TTC549 (cell line): ENCODE measurements at regions not wholly inside any gene's neighbourhood (a gene's known extent, or its start where the extent isn't known, plus 50 kb on each side); places are given as distances from the start of the nearest gene placed in this dataset.
"Not testable (repeated sequence)": the region's sequence is repeated elsewhere in the genome, so short reads cannot be mapped to it uniquely, and the experiment has no call there.

Experiments
- FAIRE-seq: peaks from 2 replicates; lab custom pipeline; 2012; peaks lifted over from hg19 to GRCh38; lab: Jason Lieb, UNC

- no peak for FAIRE-seq
Measured at GRCh38 chr2:7599462-7600258, 682.4 kb downstream of the RNF144A start.

DNA sequence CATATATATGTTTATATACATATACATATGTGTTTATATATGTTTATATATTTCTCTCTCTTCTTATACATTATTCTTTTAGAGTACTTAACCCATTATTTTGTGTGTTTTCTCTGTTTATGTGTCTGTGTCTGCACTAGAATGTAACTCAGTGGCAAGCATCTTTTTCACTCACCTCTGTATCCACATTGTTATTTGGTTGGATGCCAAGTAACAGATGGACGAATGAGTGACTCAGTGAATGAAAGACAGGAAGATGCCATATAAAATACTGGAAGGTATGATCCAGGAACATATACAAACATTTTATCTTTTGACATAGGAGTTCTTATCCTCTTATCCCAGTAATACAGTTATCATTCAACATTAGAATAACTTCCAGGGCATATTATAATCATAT is 684.8 kb downstream of the RNF144A start:
- no peak for FAIRE-seq

- no peak for FAIRE-seq
Measured at GRCh38 chr2:7604456-7604855, 687.2 kb downstream of the RNF144A start.

DNA sequence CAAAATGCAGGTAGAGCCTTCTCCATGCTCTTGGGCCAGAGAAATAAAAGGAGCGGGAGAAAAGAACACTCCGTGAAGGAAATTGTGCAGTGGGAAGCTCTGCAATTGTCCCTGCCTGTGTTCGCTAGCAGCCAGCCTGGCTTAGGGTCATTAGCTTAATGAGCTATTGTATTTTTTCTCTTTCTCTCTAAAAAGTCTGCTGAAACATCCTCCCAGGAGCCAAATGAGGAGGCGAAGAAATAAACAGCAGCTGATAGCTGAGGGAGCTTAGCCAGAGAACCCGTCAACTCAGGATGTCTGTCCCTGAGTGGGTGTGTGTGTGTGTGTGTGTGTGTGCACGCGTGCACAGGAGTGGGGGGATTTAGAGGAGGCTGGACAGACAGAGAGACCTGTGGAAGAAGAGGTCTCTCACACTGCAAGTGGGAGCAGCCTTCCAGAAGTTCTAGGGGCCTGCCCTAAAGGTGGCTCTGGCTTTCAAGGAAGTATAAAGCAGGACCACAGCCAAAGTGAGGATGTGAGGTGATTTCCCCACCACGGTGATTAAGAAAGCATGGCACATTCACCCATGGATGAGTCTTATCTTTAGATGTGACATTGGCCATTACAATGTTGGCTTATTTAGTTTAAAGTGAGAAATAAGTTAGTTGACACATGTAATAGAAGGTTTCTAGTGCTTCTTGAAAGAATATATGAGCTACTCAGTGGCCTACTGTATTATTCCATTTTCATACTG is 690.4 kb downstream of the RNF144A start:
- FAIRE-seq, result no peak

- no peak for FAIRE-seq
Measured at GRCh38 chr2:7609556-7609955, 692.3 kb downstream of the RNF144A start.

GRCh38 chr2:7609974-7610373 is 692.8 kb downstream of the RNF144A start:
- no peak for FAIRE-seq

- FAIRE-seq, result no peak
Measured at GRCh38 chr2:7611750-7612149, 694.5 kb downstream of the RNF144A start.

- FAIRE-seq, result no peak
Measured at GRCh38 chr2:7612969-7613368, 695.8 kb downstream of the RNF144A start.

DNA sequence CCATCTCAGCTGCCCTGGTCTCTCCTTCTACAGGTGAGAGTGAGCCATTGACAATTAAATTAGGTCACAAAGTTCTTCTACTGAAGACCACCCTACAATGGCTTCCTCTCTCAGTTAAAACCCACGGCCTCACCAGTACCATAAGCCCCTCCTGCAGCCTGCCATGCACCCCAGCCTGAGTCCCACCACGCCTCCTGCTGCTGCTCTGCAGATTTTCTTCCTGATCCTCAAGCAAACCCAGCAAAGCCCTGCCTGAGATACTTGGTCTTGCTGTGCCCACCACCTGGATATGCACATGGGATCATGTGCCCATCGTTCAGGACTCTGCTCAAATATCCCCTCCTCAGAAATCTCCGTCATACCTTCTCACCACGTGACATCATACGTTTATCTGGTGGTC is 696.6 kb downstream of the RNF144A start:
- no peak for FAIRE-seq

DNA sequence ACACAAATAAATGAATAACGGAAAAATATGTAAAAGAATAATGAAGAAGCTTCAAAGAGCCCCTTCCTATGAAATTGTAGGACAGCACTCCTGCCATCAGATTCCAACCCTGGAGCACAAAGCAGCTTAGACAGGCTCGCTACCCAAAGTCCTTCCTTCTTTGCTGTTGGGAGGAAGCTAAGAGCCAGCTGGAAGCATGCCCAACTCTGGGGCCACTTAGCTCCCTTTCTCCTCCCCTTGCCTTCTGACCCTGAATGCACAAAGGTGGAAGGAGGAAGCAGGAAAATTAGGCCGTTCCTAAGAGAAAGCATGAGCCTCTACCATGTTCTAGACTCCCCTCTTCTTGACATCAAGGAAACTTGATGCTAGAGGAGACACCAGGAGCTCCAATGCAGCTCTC is 700.8 kb downstream of the RNF144A start:
- no peak for FAIRE-seq

- no peak for FAIRE-seq
Measured at GRCh38 chr2:7619203-7619970, 702.2 kb downstream of the RNF144A start.

DNA sequence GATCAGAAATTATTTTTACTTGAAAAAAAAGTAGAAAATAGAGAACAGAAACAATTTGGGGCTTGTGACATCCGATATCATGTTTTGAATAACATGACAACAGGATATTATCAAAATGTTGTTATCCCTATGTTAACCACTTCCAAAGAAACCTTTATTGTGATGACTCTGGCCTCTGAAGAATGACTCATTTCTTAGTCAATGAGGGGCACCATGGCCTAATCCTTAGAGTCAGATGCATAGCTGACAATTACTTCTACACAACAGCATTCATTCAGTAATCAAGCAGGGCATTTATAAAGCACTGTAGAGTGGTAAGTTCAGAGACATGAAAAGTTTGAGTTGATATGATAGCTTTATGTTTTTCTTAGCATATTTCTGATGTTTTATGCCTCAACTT is 703.0 kb downstream of the RNF144A start:
- FAIRE-seq, result no peak

DNA sequence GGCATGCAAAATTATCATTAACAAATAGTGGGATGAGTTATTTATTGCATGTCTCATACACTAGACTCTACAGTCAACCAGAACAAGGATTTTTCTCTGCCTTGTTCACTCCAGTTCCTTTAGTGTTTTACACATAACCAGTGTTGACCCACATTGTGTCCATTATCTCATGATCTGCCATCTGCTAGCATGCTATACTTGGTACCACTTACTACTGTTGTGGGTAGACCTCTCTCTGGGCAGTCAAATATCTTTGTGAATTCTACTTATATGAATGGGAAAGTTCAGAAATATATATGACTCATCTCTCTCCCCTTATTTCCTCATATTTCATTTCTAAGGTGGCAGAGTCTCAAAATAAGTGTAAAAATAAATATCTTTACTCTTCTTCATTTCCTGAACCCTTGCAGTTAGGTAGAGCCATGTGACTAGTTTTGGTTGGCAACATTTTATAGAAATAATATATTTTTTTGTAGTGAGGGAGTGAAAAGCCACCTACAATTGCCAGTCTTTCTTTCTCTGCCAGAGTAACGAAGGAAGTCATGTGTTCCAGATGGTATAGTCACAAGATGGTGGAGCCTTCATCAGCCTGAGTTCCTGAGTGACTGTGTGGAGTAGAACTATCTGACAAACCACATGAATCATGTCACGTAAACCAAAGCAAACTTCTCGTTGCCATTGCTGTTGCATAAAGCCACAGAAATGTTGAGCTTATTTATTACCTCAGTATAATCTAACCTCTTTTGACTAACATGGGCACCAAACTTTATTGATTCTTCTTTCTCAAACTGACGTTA is 704.0 kb downstream of the RNF144A start:
- FAIRE-seq, result no peak

GRCh38 chr2:7625392-7626138 is 708.4 kb downstream of the RNF144A start:
- no peak for FAIRE-seq

- FAIRE-seq, result no peak
Measured at GRCh38 chr2:7626139-7626537, 708.9 kb downstream of the RNF144A start.

GRCh38 chr2:7627583-7627982 is 710.4 kb downstream of the RNF144A start:
- FAIRE-seq, result no peak

DNA sequence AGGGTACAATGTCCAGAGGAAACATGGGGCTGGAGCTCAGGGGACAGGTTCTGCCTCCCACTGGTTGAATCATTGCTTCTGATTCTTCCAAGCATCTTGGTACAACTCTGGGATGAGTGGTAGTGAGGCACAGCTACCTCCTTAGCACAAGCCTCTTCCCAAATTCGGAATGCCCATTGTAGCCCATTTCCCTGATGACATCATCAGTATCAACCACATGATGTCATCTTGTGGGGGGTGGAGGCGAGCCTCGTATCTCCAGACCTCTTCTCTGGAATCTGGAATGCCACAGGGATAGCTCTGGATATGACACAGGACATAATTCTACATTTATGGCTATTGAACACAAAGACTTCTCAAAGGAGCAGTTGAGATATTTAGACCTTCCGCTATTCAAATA is 715.2 kb downstream of the RNF144A start:
- no peak for FAIRE-seq

DNA sequence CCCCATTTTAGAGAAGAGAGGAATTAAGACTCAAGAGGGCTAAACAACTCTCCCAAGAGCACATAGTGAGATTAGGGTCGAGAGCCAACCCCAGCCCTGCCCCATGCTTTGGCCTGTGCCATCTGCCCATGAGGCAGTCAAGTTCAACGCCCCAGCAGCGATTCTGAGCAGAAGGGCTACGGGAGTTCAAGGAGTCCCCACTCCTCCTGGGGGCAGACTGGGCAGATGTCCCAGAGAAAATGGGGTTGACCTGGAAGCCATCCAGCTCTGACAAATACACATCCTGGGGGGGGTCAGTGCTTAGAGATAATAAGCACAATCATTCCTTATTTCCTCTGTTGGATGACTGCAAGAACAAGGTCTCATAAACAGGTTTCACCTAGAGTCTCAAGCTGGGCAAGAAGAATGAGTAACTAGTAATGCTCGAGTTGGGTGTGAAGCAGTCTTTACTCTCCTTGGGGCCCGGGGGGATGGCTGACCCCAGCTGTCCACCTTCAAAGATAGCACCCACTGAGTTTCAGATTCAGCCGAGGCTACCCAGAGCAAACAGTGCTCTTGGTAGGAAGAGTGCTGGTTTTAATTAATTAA is 716.4 kb downstream of the RNF144A start:
- no peak for FAIRE-seq

- no peak for FAIRE-seq
Measured at GRCh38 chr2:7634409-7634808, 717.2 kb downstream of the RNF144A start.

DNA sequence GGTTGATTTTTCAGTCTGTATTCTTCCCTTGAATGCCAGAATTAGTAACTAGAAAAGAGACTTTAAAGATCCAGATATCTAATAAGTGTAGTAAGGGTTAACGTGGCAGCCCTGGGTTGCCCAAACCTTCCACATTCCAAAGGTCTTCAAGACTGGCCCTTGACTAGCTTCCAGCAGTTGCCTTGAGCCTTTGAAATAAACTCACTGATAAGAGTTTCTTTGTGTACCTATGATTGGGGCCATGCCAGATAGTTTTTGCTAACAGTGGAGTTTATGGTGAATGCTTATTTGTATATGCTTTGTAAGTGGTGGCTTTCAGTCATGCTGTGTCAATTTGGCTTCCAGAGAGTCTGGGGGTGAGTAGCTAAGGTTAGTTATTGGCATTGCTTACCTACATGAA is 722.3 kb downstream of the RNF144A start:
- no peak for FAIRE-seq

GRCh38 chr2:7641272-7641671 is 724.1 kb downstream of the RNF144A start:
- not testable (repeated sequence) for FAIRE-seq
